ENCODE measurements at regions not wholly inside any gene's neighbourhood (a gene's known extent, or its start where the extent isn't known, plus 50 kb on each side); places are given as distances from the start of the nearest gene placed in this dataset.

DNA sequence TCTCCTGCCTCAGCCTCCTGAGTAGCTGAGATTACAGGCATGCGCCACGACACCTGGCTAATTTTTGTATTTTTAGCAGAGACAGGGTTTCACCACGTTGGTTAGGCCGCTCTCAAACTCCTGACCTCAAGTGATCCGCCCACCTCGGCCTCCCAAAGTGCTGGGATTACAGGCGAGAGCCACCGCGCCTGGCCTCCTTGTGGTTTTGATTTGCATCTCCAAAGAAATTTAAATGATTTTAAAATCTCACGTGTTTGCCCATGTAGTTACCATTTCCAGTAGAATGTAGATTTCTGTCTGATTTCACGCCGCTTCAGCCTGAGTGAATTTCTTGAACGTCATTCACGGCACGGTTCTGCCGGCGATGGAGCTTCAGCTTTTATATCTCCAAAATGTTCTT, 55.8 kb downstream of the IGF2 start:
- TF ChIP-seq, protein P1, sequence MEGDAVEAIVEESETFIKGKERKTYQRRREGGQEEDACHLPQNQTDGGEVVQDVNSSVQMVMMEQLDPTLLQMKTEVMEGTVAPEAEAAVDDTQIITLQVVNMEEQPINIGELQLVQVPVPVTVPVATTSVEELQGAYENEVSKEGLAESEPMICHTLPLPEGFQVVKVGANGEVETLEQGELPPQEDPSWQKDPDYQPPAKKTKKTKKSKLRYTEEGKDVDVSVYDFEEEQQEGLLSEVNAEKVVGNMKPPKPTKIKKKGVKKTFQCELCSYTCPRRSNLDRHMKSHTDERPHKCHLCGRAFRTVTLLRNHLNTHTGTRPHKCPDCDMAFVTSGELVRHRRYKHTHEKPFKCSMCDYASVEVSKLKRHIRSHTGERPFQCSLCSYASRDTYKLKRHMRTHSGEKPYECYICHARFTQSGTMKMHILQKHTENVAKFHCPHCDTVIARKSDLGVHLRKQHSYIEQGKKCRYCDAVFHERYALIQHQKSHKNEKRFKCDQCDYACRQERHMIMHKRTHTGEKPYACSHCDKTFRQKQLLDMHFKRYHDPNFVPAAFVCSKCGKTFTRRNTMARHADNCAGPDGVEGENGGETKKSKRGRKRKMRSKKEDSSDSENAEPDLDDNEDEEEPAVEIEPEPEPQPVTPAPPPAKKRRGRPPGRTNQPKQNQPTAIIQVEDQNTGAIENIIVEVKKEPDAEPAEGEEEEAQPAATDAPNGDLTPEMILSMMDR (IDR thresholded peaks at IDR 0.05; ENCODE audit: control extremely low read depth, extremely low read depth, low read depth, missing control alignments) = no peak
- POLR2A ChIA-PET = no interaction called here
- DNase-seq (ENCODE audit: extremely low spot score) = no peak
- CTCF ChIA-PET = no interaction called here

DNA sequence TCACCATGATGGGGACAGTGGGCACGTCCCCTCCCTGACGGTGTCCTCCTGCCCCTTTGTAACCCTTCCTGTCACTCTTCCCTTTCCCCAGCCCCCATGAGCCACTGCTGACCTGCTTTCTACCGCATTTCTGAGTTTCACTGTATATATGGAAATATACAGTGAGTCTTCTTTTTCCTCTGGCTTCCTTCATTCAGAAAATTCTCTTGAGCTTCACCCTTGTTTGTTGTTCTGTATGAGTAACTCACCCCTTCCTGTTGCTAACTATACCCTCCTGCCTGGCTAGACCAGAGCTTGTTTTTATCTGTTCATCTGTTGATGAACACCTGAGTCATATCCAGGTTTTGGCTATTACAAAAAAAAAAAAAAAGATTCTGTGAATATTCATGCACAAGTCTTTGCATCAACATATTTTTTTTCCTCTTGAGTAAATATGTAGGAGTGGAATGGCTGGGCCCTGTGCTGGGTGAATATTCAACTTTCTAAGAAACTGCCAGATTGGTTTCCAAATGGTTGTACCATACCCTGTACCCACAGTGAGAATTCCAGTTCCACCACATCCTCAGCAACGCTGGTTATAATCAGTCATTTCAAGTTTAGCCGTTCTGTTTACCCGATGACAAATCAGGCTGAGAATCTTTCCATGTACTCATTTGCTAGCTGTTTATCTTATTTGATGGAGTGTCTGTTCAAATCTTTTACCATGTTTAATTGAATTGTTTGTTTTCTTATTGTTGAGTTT, 62.0 kb downstream of the IGF2 start:
- TF ChIP-seq, protein P1 (IDR thresholded peaks at IDR 0.05; ENCODE audit: control extremely low read depth, extremely low read depth, low read depth, missing control alignments) = no peak
- ChIA-PET POLR2A (no interaction called here), CTCF (no interaction called here)
- DNase-seq (ENCODE audit: extremely low spot score) = no peak

DNA sequence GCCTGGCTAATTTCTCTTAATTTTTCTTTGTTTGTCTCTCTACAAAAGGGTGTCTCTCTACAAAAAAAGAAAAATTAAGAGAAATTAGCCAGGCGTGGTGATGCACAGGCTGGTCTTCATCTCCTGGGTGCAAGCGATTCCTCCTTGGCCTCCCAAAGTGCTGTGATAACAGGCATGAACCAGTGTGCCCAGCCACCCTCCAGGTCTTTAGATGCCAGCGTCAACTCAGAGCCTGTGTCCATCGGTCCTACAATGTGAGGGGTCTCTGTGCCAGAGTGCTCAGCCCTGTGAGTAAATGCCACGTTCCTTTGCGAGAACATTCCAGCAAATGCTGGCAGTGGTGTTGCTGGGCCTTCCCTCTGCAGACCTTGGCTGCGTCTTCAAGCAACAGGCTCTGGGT, 62.7 kb downstream of the IGF2 start:
- no peak for DNase-seq (ENCODE audit: extremely low spot score)
- TF ChIP-seq, protein P1 (IDR thresholded peaks at IDR 0.05; ENCODE audit: control extremely low read depth, extremely low read depth, low read depth, missing control alignments) = no peak
- CTCF ChIA-PET = no interaction called here
- POLR2A ChIA-PET = no interaction called here

DNA sequence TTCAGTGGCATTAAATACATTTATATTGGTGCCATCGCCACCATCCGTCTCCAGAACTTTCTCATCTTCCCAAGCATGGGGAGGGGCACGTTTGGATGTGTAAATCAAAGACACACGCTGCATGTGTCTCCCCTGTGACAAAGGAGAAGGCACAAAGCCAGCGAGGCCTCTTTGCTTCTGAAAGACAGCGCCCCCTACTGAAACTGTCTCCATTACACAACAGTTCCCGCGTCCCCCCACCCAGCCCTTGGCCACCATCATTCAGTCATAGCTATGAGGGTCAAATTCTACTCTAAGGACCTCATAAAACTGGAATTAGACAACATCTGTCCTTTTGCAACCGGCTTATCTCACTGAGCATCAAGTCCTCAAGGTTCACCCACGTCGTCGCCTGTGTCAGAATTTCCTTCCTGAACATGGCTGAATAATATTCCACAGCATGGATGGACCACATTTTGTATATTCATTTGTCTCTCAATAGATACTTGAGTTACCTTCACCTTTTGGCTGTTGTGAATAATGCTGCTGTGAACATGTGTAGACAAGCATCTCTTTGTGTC, 64.8 kb downstream of the IGF2 start:
- DNase-seq (ENCODE audit: extremely low spot score) = peak; percentile 16
- CTCF ChIA-PET = interaction anchor here (2.5 kb wide), 1 partner anchor 77 kb away, joined by 10 read pairs; no protein-coding TSS in a partner anchor
- POLR2A ChIA-PET = no interaction called here
- TF ChIP-seq, protein P1 (IDR thresholded peaks at IDR 0.05; ENCODE audit: control extremely low read depth, extremely low read depth, low read depth, missing control alignments) = no peak

DNA sequence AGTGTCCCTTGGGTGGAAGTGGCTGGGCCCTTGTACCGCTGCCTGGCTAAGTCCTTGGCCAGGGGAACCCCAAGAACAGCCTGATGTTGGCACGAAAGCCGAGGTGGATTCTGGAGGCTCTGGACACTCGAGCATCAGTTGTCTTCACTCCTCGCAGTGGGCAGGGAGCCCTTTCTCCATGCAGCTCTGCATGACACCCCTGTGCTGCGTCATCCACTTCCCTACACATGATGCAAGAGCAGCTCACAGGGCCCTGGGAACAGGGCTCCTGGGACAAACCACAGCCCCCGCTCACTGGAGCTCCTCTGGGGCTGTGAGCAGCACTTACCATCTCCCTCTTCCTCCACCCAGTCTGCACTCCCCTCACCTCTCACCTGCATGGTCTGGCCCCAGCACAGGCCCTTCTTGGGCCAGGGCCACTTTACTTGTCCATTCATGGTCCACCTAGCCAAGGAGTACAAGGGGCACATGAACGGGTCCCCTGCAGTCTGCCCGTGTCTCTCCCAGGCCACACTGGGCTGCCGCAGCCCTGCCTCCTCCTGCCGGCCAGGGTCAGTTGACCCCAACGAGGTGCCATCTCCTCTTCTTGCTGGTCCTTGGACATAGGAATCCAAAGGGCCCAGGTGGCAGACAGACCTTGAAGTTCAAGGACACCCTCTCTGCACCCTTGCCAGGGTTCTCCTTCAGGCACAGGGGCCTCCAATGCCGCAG, 66.5 kb downstream of the IGF2 start:
- TF ChIP-seq, protein P1 (IDR thresholded peaks at IDR 0.05; ENCODE audit: control extremely low read depth, extremely low read depth, low read depth, missing control alignments) = no peak
- peak; percentile 13 for DNase-seq (ENCODE audit: extremely low spot score)
- ChIA-PET POLR2A (no interaction called here), CTCF (no interaction called here)

DNA sequence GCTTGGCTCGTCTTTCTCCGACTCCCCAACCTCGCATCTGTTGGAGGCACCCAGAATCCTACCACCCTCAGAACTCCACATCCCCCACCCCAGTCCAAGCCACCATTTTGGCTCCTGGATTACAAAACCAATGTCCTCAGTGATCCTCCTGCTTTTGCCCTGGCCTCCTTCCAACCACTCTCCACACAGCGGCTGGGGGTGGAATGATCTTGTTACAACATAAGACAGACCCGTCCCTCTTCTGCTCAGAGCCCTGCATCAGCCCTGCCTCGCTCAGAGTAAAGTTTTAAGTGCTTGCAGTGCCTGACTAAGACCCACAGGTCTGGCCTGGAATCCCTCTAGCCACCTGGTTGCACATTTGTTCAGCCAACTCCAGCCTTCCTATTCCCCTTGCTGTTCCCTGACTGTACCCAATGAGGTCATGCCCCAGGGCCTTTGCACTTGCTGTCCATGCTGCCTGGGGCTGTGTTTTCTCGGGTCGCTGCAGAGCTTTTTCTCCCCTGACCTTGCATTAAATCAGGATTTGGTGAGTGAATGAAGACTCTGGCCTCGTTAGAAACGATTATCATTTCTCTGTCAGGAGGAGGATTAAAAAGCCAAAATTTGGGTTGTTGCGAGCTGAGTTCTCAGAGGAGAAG, 67.3 kb downstream of the IGF2 start:
- TF ChIP-seq, protein P1 (IDR thresholded peaks at IDR 0.05; ENCODE audit: control extremely low read depth, extremely low read depth, low read depth, missing control alignments) = no peak
- DNase-seq (ENCODE audit: extremely low spot score) = no peak
- ChIA-PET POLR2A (no interaction called here), CTCF (interaction anchor here (1.3 kb wide), 1 partner anchor 239 kb away, joined by 3 read pairs; no protein-coding TSS in a partner anchor)
